ENCODE measurements at regions not wholly inside any gene's neighbourhood (a gene's known extent, or its start where the extent isn't known, plus 50 kb on each side); places are given as distances from the start of the nearest gene placed in this dataset.

GRCh38 chr3:135837977-135838631 lies 127.4 kb upstream of the PPP2R3A start:
- TF ChIP-seq ZNF274 (IDR thresholded peaks at IDR 0.05; ENCODE audit: low read depth, low read length): no peak
- TF ChIP-seq SUZ12 (IDR thresholded peaks at IDR 0.05; ENCODE audit: extremely low read depth, insufficient read depth, insufficient read length): no peak
- TF ChIP-seq YY1 (IDR thresholded peaks at IDR 0.05; ENCODE audit: insufficient read depth, insufficient read length): no peak

All from NT2/D1 (cell line).